Stomach smooth muscle (tissue), 2 donors: ENCODE measurements at regions not wholly inside any gene's neighbourhood (a gene's known extent, or its start where the extent isn't known, plus 50 kb on each side); places are given as distances from the start of the nearest gene placed in this dataset.
A peak's percentile ranks its signal among the peaks of the same experiment; 100 is the strongest.
"Not testable (repeated sequence)": the region's sequence is repeated elsewhere in the genome, so short reads cannot be mapped to it uniquely, and the experiment has no call there.

Experiments
- H3K27ac ChIP-seq: one replicate; pipeline ENCODE4 v1.7.0; 2013; ENCODE audit warnings: mild to moderate bottlenecking, low read length, inconsistent platforms
- H3K27me3 ChIP-seq, 2 donors: one replicate each; pipeline ENCODE4 v1.7.0; 2013; ENCODE audit warnings: low read length in 2 of 2; ENCODE audit not compliant: insufficient read depth in 2 of 2, control insufficient read depth in 1 of 2
- H3K36me3 ChIP-seq, 2 donors: one replicate each; pipeline ENCODE4 v1.7.0; 2013; ENCODE audit warnings: low read length in 2 of 2; ENCODE audit not compliant: control insufficient read depth in 2 of 2, insufficient read depth in 2 of 2
- H3K4me1 ChIP-seq: one replicate; pipeline ENCODE4 v1.7.0; 2013; ENCODE audit warnings: low read length; ENCODE audit not compliant: control insufficient read depth, insufficient read depth
- H3K4me3 ChIP-seq, 2 donors: one replicate each; pipeline ENCODE4 v1.7.0; 2013; ENCODE audit warnings: low read length in 2 of 2
- H3K9ac ChIP-seq, 2 donors: one replicate each; pipeline ENCODE4 v1.7.0; 2013; ENCODE audit warnings: low read length in 2 of 2, mild to moderate bottlenecking in 1 of 2
- H3K9me3 ChIP-seq, 2 donors: one replicate each; pipeline ENCODE4 v1.7.0; 2013; ENCODE audit warnings: low read length in 2 of 2; ENCODE audit not compliant: control insufficient read depth in 2 of 2
- donor health status: healthy.
- donor health status: Pancreatic carcinoma.

DNA sequence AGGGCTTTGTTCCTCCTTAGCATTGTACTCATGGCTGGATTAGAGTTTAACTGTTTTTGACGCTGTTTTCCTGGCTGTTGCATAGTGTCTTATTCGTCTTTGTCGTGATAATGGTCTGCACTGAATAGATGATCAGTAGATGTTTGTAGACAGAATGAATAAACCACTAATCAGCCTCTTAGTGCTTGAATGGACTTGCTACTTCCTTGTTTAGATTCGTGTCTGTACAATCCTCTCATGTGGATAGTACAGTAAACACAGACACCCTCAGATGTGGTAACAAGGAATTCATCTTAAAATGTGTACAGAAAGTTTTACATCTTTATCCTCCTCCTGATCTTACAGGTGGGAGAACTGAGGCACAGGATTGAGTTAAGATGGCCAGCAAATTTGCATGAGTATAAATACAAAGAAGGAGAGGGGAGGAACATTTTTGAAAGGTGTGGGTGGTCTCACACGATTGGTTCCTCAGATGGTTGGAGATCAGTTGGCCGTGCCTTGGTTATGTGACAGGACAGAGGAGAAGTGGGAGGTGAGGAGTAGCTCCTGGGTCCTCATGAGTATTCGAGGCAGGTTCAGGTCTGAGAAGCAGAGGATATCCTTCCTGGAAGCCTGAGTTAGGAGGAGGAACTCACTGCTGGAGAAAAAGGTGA, 196.0 kb downstream of the KLRB1 start:
- H3K27ac ChIP-seq, H3K4me1 ChIP-seq, H3K9ac ChIP-seq, H3K9me3 ChIP-seq, H3K27me3 ChIP-seq, H3K4me3 ChIP-seq, H3K36me3 ChIP-seq: not testable (repeated sequence)

DNA sequence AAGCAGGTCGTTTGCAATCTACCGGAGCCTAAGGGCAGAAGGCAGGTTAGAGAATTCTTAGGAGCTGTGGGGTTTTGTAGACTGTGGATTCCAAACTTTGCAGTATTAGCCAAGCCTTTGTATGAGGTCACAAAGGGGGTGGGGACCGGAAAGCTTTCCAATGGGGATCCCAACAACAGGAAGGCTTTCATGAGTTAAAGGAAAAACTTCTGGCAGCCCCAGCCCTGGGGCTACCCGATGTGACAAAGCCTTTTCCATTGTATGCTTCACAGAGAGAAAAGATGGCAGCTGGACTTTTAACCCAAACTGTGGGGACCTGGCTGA, 199.2 kb upstream of the PZP start:
- not testable (repeated sequence) for H3K9me3 ChIP-seq, H3K9ac ChIP-seq, H3K27ac ChIP-seq, H3K27me3 ChIP-seq, H3K4me3 ChIP-seq, H3K4me1 ChIP-seq, H3K36me3 ChIP-seq

DNA sequence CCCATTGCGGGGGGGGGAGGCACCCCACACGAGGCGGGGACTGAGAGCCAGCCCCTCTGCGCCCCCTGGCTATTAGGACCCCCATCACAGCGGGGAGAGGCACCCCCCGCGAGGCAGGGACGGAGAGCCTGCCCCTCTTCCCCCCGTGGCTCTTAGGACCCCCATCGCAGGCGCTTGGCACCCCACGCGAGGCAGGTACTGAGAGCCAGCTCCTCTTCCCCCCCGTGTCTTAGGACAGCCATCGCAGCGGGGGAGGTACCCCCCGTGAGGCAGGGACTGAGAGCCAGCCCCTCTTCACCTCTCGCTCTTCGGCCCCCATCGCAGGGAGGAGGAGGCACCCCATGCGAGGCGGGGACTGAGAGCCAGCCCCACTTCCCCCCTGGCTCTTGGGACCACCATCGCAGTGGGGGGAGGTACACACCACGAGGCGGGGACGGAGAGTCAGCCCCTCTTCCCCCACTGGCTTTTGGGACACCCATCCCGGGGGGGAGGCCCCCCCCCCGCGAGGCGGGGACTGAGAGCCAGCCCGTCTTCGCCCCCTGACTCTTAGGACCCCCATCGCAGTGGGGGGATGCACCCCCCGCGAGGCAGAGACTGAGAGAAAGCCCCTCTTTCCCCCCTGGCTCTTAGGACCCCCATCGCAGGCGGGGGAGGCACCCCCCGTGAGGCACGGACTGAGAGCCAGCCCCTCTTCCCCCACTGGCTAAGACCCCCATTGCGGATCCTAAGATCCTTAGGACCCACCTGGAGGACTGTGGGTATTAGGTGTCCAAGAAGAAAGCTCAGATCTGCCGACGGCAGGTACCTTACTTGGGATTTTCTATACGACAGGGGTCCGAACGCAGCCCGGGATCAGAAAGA, 198.6 kb upstream of the PZP start:
- H3K27me3 ChIP-seq: peaks cover 0 to 5% of the 10 kb centered on the region in 2 donors
- no peaks in the 10 kb centered on the region for H3K4me1 ChIP-seq
- no peak overlapping the region for H3K27ac ChIP-seq
- H3K4me3 ChIP-seq: peak overlapping the region in 1 of 2 donors; percentile 22
- no peaks in the 10 kb centered on the region for H3K9me3 ChIP-seq
- H3K36me3 ChIP-seq: no peaks in the 10 kb centered on the region
- no peak overlapping the region for H3K9ac ChIP-seq

GRCh38 chr12:9405886-9406563, 197.8 kb upstream of the PZP start:
- no peak overlapping the region for H3K9ac ChIP-seq
- peaks cover 0 to 5% of the 10 kb centered on the region in 2 donors for H3K27me3 ChIP-seq
- H3K36me3 ChIP-seq: no peaks in the 10 kb centered on the region
- no peak overlapping the region for H3K27ac ChIP-seq
- H3K9me3 ChIP-seq: no peaks in the 10 kb centered on the region
- no peak overlapping the region for H3K4me3 ChIP-seq
- H3K4me1 ChIP-seq: no peaks in the 10 kb centered on the region

GRCh38 chr12:9404469-9405260, 196.5 kb upstream of the PZP start:
- Histone ChIP-seq H3K9me3 (no peaks in the 10 kb centered on the region), H3K4me3 (no peak overlapping the region), H3K4me1 (no peaks in the 10 kb centered on the region), H3K27me3 (peaks cover 0 to 5% of the 10 kb centered on the region in 2 donors), H3K9ac (no peak overlapping the region), H3K27ac (no peak overlapping the region), H3K36me3 (no peaks in the 10 kb centered on the region)

DNA sequence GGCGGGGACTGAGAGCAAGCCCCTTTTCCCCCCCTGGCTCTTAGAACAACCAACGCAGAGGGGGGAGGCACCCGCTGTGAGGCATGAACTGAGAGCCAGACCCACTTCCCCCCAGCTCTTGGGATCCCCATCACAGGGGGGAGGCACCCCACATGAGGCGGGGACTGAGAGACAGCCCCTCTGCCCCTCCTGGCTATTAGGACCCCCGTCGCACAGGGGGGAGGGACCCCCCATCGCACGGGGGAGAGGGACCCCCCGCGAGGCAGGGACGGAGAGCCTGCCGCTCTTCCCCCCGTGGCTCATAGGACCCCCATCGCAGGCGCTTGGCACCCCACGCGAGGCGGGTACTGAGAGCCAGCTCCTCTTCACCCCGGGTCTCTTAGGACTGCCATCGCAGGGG, 195.8 kb upstream of the PZP start:
- Histone ChIP-seq H3K27ac (no peak overlapping the region), H3K36me3 (no peaks in the 10 kb centered on the region), H3K9me3 (no peaks in the 10 kb centered on the region), H3K4me1 (no peaks in the 10 kb centered on the region), H3K27me3 (peaks cover 0 to 5% of the 10 kb centered on the region in 2 donors), H3K9ac (no peak overlapping the region), H3K4me3 (no peak overlapping the region)

GRCh38 chr12:9402432-9403040, 194.3 kb upstream of the PZP start:
- not testable (repeated sequence) for H3K9ac ChIP-seq, H3K27me3 ChIP-seq, H3K4me3 ChIP-seq, H3K27ac ChIP-seq, H3K4me1 ChIP-seq, H3K36me3 ChIP-seq, H3K9me3 ChIP-seq

DNA sequence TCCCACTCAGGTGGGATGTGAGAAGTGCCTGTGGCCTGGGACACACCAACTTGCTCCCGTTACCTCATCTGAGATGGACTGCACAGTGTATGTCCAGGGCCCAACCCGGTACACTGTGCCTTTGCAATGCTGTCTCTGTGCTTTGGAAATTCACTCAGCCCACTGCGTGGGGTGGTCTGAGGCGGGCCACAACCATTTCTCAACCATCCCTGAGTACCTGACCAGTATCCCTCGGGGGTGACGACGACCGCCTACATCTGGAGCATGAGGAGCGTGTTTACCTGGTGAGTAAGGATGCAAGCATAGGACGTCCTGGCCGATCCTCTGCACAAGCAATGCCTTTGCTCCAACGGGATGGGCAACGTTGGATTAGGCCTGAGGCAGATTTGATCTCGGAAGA, 188.2 kb upstream of the PZP start:
- not testable (repeated sequence) for H3K27me3 ChIP-seq, H3K36me3 ChIP-seq, H3K27ac ChIP-seq, H3K9me3 ChIP-seq, H3K4me1 ChIP-seq, H3K4me3 ChIP-seq, H3K9ac ChIP-seq

- not testable (repeated sequence) for H3K9ac ChIP-seq, H3K4me3 ChIP-seq, H3K4me1 ChIP-seq, H3K27me3 ChIP-seq, H3K36me3 ChIP-seq, H3K9me3 ChIP-seq, H3K27ac ChIP-seq
These were observed 187.0 kb upstream of the PZP start for GRCh38 chr12:9395220-9395619.

DNA sequence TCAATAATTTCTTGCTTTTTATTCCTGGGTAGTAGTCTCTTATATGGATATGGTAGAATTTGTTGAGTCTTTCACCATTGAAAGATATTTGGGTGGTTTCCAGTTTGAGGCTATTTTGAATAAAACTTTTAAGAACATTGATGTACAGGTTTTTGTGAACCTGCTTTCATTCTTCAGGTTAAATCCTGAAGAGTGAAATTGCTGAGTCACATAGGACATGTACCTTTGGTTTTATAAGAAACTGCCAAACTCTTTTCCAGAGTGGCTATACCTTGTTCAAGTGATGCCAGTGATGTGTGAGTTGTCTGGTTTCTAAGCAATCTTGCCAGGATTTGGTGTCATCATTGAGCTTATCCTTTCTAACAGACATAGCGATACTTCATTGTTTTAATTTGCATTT, 184.6 kb upstream of the PZP start:
- no peaks in the 10 kb centered on the region for H3K4me1 ChIP-seq

More for the DNA sequence above, 184.6 kb upstream of the PZP start:
- Histone ChIP-seq H3K36me3 (no peaks in the 10 kb centered on the region), H3K9me3 (no peaks in the 10 kb centered on the region), H3K27ac (no peak overlapping the region), H3K4me3 (no peak overlapping the region), H3K9ac (no peak overlapping the region), H3K27me3 (no peaks in the 10 kb centered on the region)
